WTC11 (cell line): ENCODE measurements at regions not wholly inside any gene's neighbourhood (a gene's known extent, or its start where the extent isn't known, plus 50 kb on each side); places are given as distances from the start of the nearest gene placed in this dataset.

ENCODE experiments used
- ATAC-seq: fragments of 200-7000 bp; cut with Tn5 transposase; 2 replicates; pipeline ENCODE4 v1.10.0; 2021; ENCODE audit warnings: mild to moderate bottlenecking, moderate library complexity
- CTCF ChIA-PET: fragments of 300-600 bp; sonication (Branson Sonifier 250); formaldehyde crosslinking; loops from one replicate; lab custom pipeline; 2021; ENCODE audit warnings: antibody characterized with exemption; lab: Charles Lee
- POLR2A ChIA-PET: fragments of 350-600 bp; sonication (Branson Sonifier 250); formaldehyde crosslinking; loops from one replicate; lab custom pipeline; 2021; ENCODE audit warnings: antibody characterized with exemption; lab: Charles Lee
- DNase-seq: peaks from one replicate; pipeline ENCODE4 v3.0.0; 2021; ENCODE audit warnings: low spot score
- H3K27ac Mint-ChIP-seq: 2 replicates; pipeline ENCODE4 v1.8.0; 2021; ENCODE audit warnings: mixed read lengths
- H3K27me3 Mint-ChIP-seq: 2 replicates; pipeline ENCODE4 v1.8.0; 2021; ENCODE audit warnings: low read depth, mild to moderate bottlenecking, moderate library complexity, mixed read lengths
- H3K36me3 Mint-ChIP-seq: 2 replicates; pipeline ENCODE4 v1.8.0; 2021; ENCODE audit warnings: mixed read lengths
- H3K4me1 Mint-ChIP-seq: 2 replicates; pipeline ENCODE4 v1.8.0; 2022; ENCODE audit warnings: mixed read lengths
- H3K4me3 Mint-ChIP-seq: 2 replicates; pipeline ENCODE4 v1.8.0; 2021; ENCODE audit warnings: mild to moderate bottlenecking, moderate library complexity, mixed read lengths
- H3K9me3 Mint-ChIP-seq: 2 replicates; pipeline ENCODE4 v1.8.0; 2021; ENCODE audit warnings: mixed read lengths
- ATF1 ChIP-seq: sonication (generic); formaldehyde crosslinking; IDR thresholded peaks from 2 replicates; pipeline ENCODE4 v1.8.1; 2023; ENCODE audit warnings: mild to moderate bottlenecking, moderate library complexity, missing genetic modification reagents
- ATF6 ChIP-seq: sonication (generic); formaldehyde crosslinking; IDR thresholded peaks from 2 replicates; pipeline ENCODE4 v1.8.1; 2023; ENCODE audit warnings: mild to moderate bottlenecking, missing genetic modification reagents
- CBFB ChIP-seq: sonication (generic); formaldehyde crosslinking; IDR thresholded peaks from 2 replicates; pipeline ENCODE4 v1.8.1; 2022; ENCODE audit warnings: mild to moderate bottlenecking, low read depth, missing genetic modification reagents
- CREM ChIP-seq: sonication (generic); formaldehyde crosslinking; IDR thresholded peaks from 2 replicates; pipeline ENCODE4 v1.8.1; 2022; ENCODE audit warnings: mild to moderate bottlenecking, missing genetic modification reagents, moderate library complexity
- E2F1 ChIP-seq: sonication (generic); formaldehyde crosslinking; IDR thresholded peaks from 2 replicates; pipeline ENCODE4 v1.8.0; 2022; ENCODE audit warnings: mild to moderate bottlenecking, missing genetic modification reagents
- FOXK1 ChIP-seq: sonication (generic); formaldehyde crosslinking; IDR thresholded peaks from 2 replicates; pipeline ENCODE4 v1.8.0; 2022; ENCODE audit warnings: mild to moderate bottlenecking, moderate library complexity, missing genetic modification reagents
- IRF2 ChIP-seq: sonication (generic); formaldehyde crosslinking; IDR thresholded peaks from 2 replicates; pipeline ENCODE4 v1.8.0; 2022; ENCODE audit warnings: low read depth, missing genetic modification reagents, borderline replicate concordance
- OVOL2 ChIP-seq: fragments of 250-450 bp; sonication (Bioruptor Pico); IDR thresholded peaks from 2 replicates; pipeline ENCODE4 v1.9.0; 2021; ENCODE audit warnings: mild to moderate bottlenecking, borderline replicate concordance
- RORB ChIP-seq: fragments of 250-450 bp; sonication (Bioruptor Pico); IDR thresholded peaks from 2 replicates; pipeline ENCODE4 v1.9.0; 2021; ENCODE audit warnings: mild to moderate bottlenecking
- TEAD1 ChIP-seq: sonication (generic); formaldehyde crosslinking; IDR thresholded peaks from 2 replicates; pipeline ENCODE4 v1.8.0; 2022; ENCODE audit warnings: mild to moderate bottlenecking, missing genetic modification reagents
- USF1 ChIP-seq: sonication (generic); formaldehyde crosslinking; IDR thresholded peaks from 2 replicates; pipeline ENCODE4 v1.8.0; 2022; ENCODE audit warnings: mild to moderate bottlenecking, missing genetic modification reagents
- ZNF138 ChIP-seq: sonication (generic); formaldehyde crosslinking; conservative IDR thresholded peaks from 2 replicates; pipeline ENCODE4 v1.8.1; 2022; ENCODE audit warnings: mild to moderate bottlenecking, moderate library complexity, missing genetic modification reagents
- ZNF219 ChIP-seq: sonication (generic); formaldehyde crosslinking; IDR thresholded peaks from 2 replicates; pipeline ENCODE4 v1.8.0; 2023; ENCODE audit warnings: missing genetic modification reagents, mild to moderate bottlenecking, borderline replicate concordance
- ZNF512 ChIP-seq: sonication (generic); formaldehyde crosslinking; IDR thresholded peaks from 2 replicates; pipeline ENCODE4 v1.8.1; 2022; ENCODE audit warnings: missing genetic modification reagents, borderline replicate concordance
- ZSCAN18 ChIP-seq: fragments of 250-450 bp; sonication (Bioruptor Pico); IDR thresholded peaks from 2 replicates; pipeline ENCODE4 v2.1.2; 2022; ENCODE audit warnings: mild to moderate bottlenecking, moderate library complexity
- TF ChIP-seq, protein P1 (sequence below): fragments of 250-450 bp; sonication (Bioruptor Pico); IDR thresholded peaks from 2 replicates; pipeline ENCODE4 v1.9.0; 2021; ENCODE audit warnings: moderate library complexity, mild to moderate bottlenecking, inconsistent platforms, borderline replicate concordance
- TF ChIP-seq, protein P2 (sequence below): fragments of 250-450 bp; sonication (Bioruptor Pico); IDR thresholded peaks from 2 replicates; pipeline ENCODE4 v1.9.0; 2021; ENCODE audit warnings: mild to moderate bottlenecking
- TF ChIP-seq, protein P3 (sequence below): sonication (generic); formaldehyde crosslinking; IDR thresholded peaks from 2 replicates; pipeline ENCODE4 v1.8.0; 2023; ENCODE audit warnings: missing genetic modification reagents, mild to moderate bottlenecking, borderline replicate concordance

- TF ChIP-seq, protein P1, sequence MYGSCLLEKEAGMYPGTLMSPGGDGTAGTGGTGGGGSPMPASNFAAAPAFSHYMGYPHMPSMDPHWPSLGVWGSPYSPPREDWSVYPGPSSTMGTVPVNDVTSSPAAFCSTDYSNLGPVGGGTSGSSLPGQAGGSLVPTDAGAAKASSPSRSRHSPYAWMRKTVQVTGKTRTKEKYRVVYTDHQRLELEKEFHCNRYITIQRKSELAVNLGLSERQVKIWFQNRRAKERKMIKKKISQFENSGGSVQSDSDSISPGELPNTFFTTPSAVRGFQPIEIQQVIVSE (CRISPR knock-in tag), result no peak
- TF ChIP-seq E2F1 (CRISPR knock-in tag), result no peak
- no peak for TF ChIP-seq ATF6 (CRISPR knock-in tag)
- no peak for TF ChIP-seq ZSCAN18 (CRISPR knock-in tag)
- no peak for TF ChIP-seq ZNF512 (CRISPR knock-in tag)
- TF ChIP-seq, protein P2, sequence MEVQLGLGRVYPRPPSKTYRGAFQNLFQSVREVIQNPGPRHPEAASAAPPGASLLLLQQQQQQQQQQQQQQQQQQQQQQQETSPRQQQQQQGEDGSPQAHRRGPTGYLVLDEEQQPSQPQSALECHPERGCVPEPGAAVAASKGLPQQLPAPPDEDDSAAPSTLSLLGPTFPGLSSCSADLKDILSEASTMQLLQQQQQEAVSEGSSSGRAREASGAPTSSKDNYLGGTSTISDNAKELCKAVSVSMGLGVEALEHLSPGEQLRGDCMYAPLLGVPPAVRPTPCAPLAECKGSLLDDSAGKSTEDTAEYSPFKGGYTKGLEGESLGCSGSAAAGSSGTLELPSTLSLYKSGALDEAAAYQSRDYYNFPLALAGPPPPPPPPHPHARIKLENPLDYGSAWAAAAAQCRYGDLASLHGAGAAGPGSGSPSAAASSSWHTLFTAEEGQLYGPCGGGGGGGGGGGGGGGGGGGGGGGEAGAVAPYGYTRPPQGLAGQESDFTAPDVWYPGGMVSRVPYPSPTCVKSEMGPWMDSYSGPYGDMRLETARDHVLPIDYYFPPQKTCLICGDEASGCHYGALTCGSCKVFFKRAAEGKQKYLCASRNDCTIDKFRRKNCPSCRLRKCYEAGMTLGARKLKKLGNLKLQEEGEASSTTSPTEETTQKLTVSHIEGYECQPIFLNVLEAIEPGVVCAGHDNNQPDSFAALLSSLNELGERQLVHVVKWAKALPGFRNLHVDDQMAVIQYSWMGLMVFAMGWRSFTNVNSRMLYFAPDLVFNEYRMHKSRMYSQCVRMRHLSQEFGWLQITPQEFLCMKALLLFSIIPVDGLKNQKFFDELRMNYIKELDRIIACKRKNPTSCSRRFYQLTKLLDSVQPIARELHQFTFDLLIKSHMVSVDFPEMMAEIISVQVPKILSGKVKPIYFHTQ (CRISPR knock-in tag), result no peak
- no peak for TF ChIP-seq IRF2 (CRISPR knock-in tag)
- TF ChIP-seq ZNF219 (CRISPR knock-in tag), result no peak
- no peak for TF ChIP-seq OVOL2 (CRISPR knock-in tag)
- TF ChIP-seq FOXK1 (CRISPR knock-in tag), result no peak
- no peak for TF ChIP-seq CBFB (CRISPR knock-in tag)
Measured at GRCh38 chr7:17588730-17589129, 290.3 kb downstream of the AHR start (continued).

DNA sequence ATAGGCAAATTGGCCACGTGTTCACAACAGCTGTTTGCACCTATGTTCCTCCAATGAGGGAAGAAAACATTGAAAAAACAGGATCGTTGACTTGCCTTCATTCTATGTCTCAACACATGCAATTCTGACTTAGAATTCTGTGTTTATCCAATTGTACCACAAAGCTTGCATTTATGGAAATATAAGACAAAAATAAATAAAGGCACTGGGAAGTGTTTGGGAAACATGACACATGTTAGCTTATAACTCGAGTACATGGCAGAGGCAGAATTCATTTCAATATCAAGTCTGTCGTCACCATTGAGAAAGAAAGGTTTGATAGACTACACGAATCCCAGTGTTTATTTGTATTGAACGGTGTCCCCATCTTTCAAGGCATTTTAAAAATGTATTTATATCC lies 291.2 kb downstream of the AHR start:
- Mint-ChIP-seq H3K4me1 (peaks cover 5% of the 10 kb centered on the region), H3K36me3 (no peaks in the 10 kb centered on the region), H3K27me3 (no peaks in the 10 kb centered on the region), H3K9me3 (no peaks in the 10 kb centered on the region), H3K27ac (no peak overlapping the region), H3K4me3 (no peak overlapping the region)
- ChIA-PET POLR2A (no interaction called here), CTCF (no interaction called here)
- ATAC-seq (no peak), DNase-seq (no peak)
- TF ChIP-seq TEAD1 (CRISPR knock-in tag) (no peak), USF1 (CRISPR knock-in tag) (no peak), RORB (CRISPR knock-in tag) (no peak), ATF1 (CRISPR knock-in tag) (no peak), ZNF138 (CRISPR knock-in tag) (no peak), CREM (CRISPR knock-in tag) (no peak)
- TF ChIP-seq, protein P3, sequence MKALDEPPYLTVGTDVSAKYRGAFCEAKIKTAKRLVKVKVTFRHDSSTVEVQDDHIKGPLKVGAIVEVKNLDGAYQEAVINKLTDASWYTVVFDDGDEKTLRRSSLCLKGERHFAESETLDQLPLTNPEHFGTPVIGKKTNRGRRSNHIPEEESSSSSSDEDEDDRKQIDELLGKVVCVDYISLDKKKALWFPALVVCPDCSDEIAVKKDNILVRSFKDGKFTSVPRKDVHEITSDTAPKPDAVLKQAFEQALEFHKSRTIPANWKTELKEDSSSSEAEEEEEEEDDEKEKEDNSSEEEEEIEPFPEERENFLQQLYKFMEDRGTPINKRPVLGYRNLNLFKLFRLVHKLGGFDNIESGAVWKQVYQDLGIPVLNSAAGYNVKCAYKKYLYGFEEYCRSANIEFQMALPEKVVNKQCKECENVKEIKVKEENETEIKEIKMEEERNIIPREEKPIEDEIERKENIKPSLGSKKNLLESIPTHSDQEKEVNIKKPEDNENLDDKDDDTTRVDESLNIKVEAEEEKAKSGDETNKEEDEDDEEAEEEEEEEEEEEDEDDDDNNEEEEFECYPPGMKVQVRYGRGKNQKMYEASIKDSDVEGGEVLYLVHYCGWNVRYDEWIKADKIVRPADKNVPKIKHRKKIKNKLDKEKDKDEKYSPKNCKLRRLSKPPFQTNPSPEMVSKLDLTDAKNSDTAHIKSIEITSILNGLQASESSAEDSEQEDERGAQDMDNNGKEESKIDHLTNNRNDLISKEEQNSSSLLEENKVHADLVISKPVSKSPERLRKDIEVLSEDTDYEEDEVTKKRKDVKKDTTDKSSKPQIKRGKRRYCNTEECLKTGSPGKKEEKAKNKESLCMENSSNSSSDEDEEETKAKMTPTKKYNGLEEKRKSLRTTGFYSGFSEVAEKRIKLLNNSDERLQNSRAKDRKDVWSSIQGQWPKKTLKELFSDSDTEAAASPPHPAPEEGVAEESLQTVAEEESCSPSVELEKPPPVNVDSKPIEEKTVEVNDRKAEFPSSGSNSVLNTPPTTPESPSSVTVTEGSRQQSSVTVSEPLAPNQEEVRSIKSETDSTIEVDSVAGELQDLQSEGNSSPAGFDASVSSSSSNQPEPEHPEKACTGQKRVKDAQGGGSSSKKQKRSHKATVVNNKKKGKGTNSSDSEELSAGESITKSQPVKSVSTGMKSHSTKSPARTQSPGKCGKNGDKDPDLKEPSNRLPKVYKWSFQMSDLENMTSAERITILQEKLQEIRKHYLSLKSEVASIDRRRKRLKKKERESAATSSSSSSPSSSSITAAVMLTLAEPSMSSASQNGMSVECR (CRISPR knock-in tag), result no peak
